ENCODE measurements at regions not wholly inside any gene's neighbourhood (a gene's known extent, or its start where the extent isn't known, plus 50 kb on each side); places are given as distances from the start of the nearest gene placed in this dataset.

- Histone ChIP-seq H3K27me3 (ENCODE audit: control insufficient read depth, extremely low read depth, insufficient read depth, low read length) (no peaks in the 10 kb centered on the region), H3K9me1 (ENCODE audit: control insufficient read depth, extremely low read depth, insufficient read depth, low read length) (no peaks in the 10 kb centered on the region), H3K9me3 (ENCODE audit: control insufficient read depth, low read depth, low read length) (no peaks in the 10 kb centered on the region), H3K9ac (ENCODE audit: control insufficient read depth, extremely low read depth, insufficient read depth, low read length) (no peak overlapping the region), H3K4me1 (ENCODE audit: control insufficient read depth, extremely low read depth, insufficient read depth, low read length) (no peaks in the 10 kb centered on the region), H4K20me1 (ENCODE audit: control insufficient read depth, extremely low read depth, insufficient read depth, low read length) (no peaks in the 10 kb centered on the region), H3K36me3 (ENCODE audit: control insufficient read depth in 2 of 2, extremely low read depth in 1 of 2, insufficient read depth in 2 of 2, low read length in 2 of 2) (no peaks in the 10 kb centered on the region), H3K27ac (ENCODE audit: control insufficient read depth, insufficient read depth, low read length) (no peak overlapping the region), H3K4me3 (ENCODE audit: control insufficient read depth in 2 of 3, extremely low read depth in 1 of 3, insufficient read depth in 2 of 3, low read depth in 1 of 3, low read length in 3 of 3) (no peak overlapping the region), H3K4me2 (ENCODE audit: control insufficient read depth, extremely low read depth, insufficient read depth, low read depth, low read length) (no peak overlapping the region), H3K79me2 (ENCODE audit: control insufficient read depth, insufficient read depth, low read length) (no peaks in the 10 kb centered on the region), H2AFZ (ENCODE audit: control insufficient read depth, low read length) (no peak overlapping the region)
- DNase-seq (ENCODE audit: low read depth, low spot score) (no peak), FAIRE-seq (no peak)
- no peak for TF ChIP-seq EZH2 (IDR thresholded peaks at IDR 0.05; ENCODE audit: low read length)
- TF ChIP-seq CTCF (optimal IDR thresholded peaks at IDR 0.05 in 1 of 3, IDR thresholded peaks at IDR 0.05 in 1 of 3, conservative IDR thresholded peaks at IDR 0.05 in 1 of 3; ENCODE audit: extremely low read depth in 1 of 3, insufficient read depth in 2 of 3, low read length in 3 of 3), result no peak
- dilution Hi-C loops (cut with MboI; ENCODE audit: extremely low pct_ligation_motif_present, low sequenced_read_pairs), result no loop called here
Measured at GRCh38 chr16:79452671-79453070, 147.9 kb downstream of the MAF start.

- dilution Hi-C loops (cut with MboI; ENCODE audit: extremely low pct_ligation_motif_present, low sequenced_read_pairs), result no loop called here
- FAIRE-seq (no peak), DNase-seq (ENCODE audit: low read depth, low spot score) (no peak)
- Histone ChIP-seq H3K27ac (ENCODE audit: control insufficient read depth, insufficient read depth, low read length) (no peak overlapping the region), H3K36me3 (ENCODE audit: control insufficient read depth in 2 of 2, extremely low read depth in 1 of 2, insufficient read depth in 2 of 2, low read length in 2 of 2) (no peaks in the 10 kb centered on the region), H3K79me2 (ENCODE audit: control insufficient read depth, insufficient read depth, low read length) (no peaks in the 10 kb centered on the region), H3K27me3 (ENCODE audit: control insufficient read depth, extremely low read depth, insufficient read depth, low read length) (no peaks in the 10 kb centered on the region), H2AFZ (ENCODE audit: control insufficient read depth, low read length) (no peak overlapping the region), H4K20me1 (ENCODE audit: control insufficient read depth, extremely low read depth, insufficient read depth, low read length) (no peaks in the 10 kb centered on the region), H3K9me1 (ENCODE audit: control insufficient read depth, extremely low read depth, insufficient read depth, low read length) (no peaks in the 10 kb centered on the region), H3K4me3 (ENCODE audit: control insufficient read depth in 2 of 3, extremely low read depth in 1 of 3, insufficient read depth in 2 of 3, low read depth in 1 of 3, low read length in 3 of 3) (no peak overlapping the region), H3K4me2 (ENCODE audit: control insufficient read depth, extremely low read depth, insufficient read depth, low read depth, low read length) (no peak overlapping the region), H3K9ac (ENCODE audit: control insufficient read depth, extremely low read depth, insufficient read depth, low read length) (no peak overlapping the region), H3K9me3 (ENCODE audit: control insufficient read depth, low read depth, low read length) (no peaks in the 10 kb centered on the region), H3K4me1 (ENCODE audit: control insufficient read depth, extremely low read depth, insufficient read depth, low read length) (no peaks in the 10 kb centered on the region)
- TF ChIP-seq EZH2 (IDR thresholded peaks at IDR 0.05; ENCODE audit: low read length), result no peak
- TF ChIP-seq CTCF (optimal IDR thresholded peaks at IDR 0.05 in 1 of 3, IDR thresholded peaks at IDR 0.05 in 1 of 3, conservative IDR thresholded peaks at IDR 0.05 in 1 of 3; ENCODE audit: extremely low read depth in 1 of 3, insufficient read depth in 2 of 3, low read length in 3 of 3), result no peak
Measured at GRCh38 chr16:79451196-79451816, 149.2 kb downstream of the MAF start.

All from keratinocyte (primary cell).